ENCODE measurements at regions not wholly inside any gene's neighbourhood (a gene's known extent, or its start where the extent isn't known, plus 50 kb on each side); places are given as distances from the start of the nearest gene placed in this dataset.

GRCh38 chr5:38615042-38615441, 58.6 kb upstream of the LIFR start:
- dilution Hi-C loops (cut with MboI; ENCODE audit: extremely low pct_ligation_motif_present, low sequenced_read_pairs) (no loop called here), intact Hi-C loops (cut with micrococcal nuclease) (no loop called here)
- Histone ChIP-seq H3K79me2 (ENCODE audit: control insufficient read depth, insufficient read depth, low read length) (no peaks in the 10 kb centered on the region), H3K9ac (replicated peaks; ENCODE audit: extremely low read depth, insufficient read depth, low read length) (no peak overlapping the region), H2AFZ (ENCODE audit: low read depth, low read length) (no peak overlapping the region), H3K9me3 (replicated peaks; ENCODE audit: control insufficient read depth, insufficient read depth, low read length) (no peaks in the 10 kb centered on the region), H3K36me3 (ENCODE audit: control insufficient read depth in 2 of 2, extremely low read depth in 1 of 2, insufficient read depth in 2 of 2, low read length in 2 of 2) (no peaks in the 10 kb centered on the region), H4K20me1 (replicated peaks; ENCODE audit: control insufficient read depth, extremely low read depth, insufficient read depth, low read length) (no peaks in the 10 kb centered on the region), H3K27me3 (ENCODE audit: control insufficient read depth in 2 of 2, insufficient read depth in 2 of 2, low read length in 2 of 2) (no peaks in the 10 kb centered on the region), H3K4me3 (replicated peaks in 1 of 3; ENCODE audit: insufficient read depth in 1 of 3, low read depth in 1 of 3, low read length in 3 of 3) (no peak overlapping the region), H3K27ac (ENCODE audit: insufficient read depth, low read depth, low read length) (no peak overlapping the region), H3K9me1 (replicated peaks; ENCODE audit: control insufficient read depth, extremely low read depth, insufficient read depth, low read length) (no peaks in the 10 kb centered on the region), H3K4me1 (ENCODE audit: control insufficient read depth, extremely low read depth, insufficient read depth, low read length) (no peaks in the 10 kb centered on the region), H3K4me2 (ENCODE audit: insufficient read depth, low read length) (no peak overlapping the region)
- CTCF ChIA-PET = interaction anchor here (1.3 to 3.4 kb wide), 2 partner anchors 8 to 173 kb away, joined by 4 to 12 read pairs; no protein-coding TSS in a partner anchor
- TF ChIP-seq POLR2AphosphoS5 (IDR thresholded peaks at IDR 0.05; ENCODE audit: insufficient read depth, low read depth, low read length) (no peak), MYC (IDR thresholded peaks at IDR 0.05; ENCODE audit: low read depth, low read length) (no peak), POLR2A (IDR thresholded peaks at IDR 0.05; ENCODE audit: low read depth, low read length) (no peak), JUN (IDR thresholded peaks at IDR 0.05; ENCODE audit: borderline replicate concordance, insufficient read depth, insufficient read length, low read depth) (no peak), GATA2 (IDR thresholded peaks at IDR 0.05; ENCODE audit: insufficient read depth, insufficient read length, low read depth, low read length) (no peak), FOS (IDR thresholded peaks at IDR 0.05; ENCODE audit: borderline replicate concordance, insufficient read depth, low read length) (no peak), EZH2 (IDR thresholded peaks at IDR 0.05; ENCODE audit: borderline replicate concordance, low read depth, low read length, severe bottlenecking) (no peak)
- TF ChIP-seq, protein P1, sequence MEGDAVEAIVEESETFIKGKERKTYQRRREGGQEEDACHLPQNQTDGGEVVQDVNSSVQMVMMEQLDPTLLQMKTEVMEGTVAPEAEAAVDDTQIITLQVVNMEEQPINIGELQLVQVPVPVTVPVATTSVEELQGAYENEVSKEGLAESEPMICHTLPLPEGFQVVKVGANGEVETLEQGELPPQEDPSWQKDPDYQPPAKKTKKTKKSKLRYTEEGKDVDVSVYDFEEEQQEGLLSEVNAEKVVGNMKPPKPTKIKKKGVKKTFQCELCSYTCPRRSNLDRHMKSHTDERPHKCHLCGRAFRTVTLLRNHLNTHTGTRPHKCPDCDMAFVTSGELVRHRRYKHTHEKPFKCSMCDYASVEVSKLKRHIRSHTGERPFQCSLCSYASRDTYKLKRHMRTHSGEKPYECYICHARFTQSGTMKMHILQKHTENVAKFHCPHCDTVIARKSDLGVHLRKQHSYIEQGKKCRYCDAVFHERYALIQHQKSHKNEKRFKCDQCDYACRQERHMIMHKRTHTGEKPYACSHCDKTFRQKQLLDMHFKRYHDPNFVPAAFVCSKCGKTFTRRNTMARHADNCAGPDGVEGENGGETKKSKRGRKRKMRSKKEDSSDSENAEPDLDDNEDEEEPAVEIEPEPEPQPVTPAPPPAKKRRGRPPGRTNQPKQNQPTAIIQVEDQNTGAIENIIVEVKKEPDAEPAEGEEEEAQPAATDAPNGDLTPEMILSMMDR (IDR thresholded peaks at IDR 0.05; ENCODE audit: extremely low read depth in 1 of 2, insufficient read depth in 1 of 2, low read depth in 1 of 2, low read length in 2 of 2) = no peak
- TF ChIP-seq, protein P2, sequence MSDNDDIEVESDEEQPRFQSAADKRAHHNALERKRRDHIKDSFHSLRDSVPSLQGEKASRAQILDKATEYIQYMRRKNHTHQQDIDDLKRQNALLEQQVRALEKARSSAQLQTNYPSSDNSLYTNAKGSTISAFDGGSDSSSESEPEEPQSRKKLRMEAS (IDR thresholded peaks at IDR 0.05; ENCODE audit: insufficient read depth, insufficient read length) = no peak
- DNase-seq (ENCODE audit: low read depth, low spot score) (no peak), FAIRE-seq (no peak)
- no TSS peak for BruUV-seq (replicated peaks)
- POLR2A ChIA-PET = no interaction called here
